ENCODE measurements at regions not wholly inside any gene's neighbourhood (a gene's known extent, or its start where the extent isn't known, plus 50 kb on each side); places are given as distances from the start of the nearest gene placed in this dataset.

GRCh38 chr5:167472566-167473108 lies 818.8 kb upstream of the WWC1 start:
- TF ChIP-seq, protein P1, sequence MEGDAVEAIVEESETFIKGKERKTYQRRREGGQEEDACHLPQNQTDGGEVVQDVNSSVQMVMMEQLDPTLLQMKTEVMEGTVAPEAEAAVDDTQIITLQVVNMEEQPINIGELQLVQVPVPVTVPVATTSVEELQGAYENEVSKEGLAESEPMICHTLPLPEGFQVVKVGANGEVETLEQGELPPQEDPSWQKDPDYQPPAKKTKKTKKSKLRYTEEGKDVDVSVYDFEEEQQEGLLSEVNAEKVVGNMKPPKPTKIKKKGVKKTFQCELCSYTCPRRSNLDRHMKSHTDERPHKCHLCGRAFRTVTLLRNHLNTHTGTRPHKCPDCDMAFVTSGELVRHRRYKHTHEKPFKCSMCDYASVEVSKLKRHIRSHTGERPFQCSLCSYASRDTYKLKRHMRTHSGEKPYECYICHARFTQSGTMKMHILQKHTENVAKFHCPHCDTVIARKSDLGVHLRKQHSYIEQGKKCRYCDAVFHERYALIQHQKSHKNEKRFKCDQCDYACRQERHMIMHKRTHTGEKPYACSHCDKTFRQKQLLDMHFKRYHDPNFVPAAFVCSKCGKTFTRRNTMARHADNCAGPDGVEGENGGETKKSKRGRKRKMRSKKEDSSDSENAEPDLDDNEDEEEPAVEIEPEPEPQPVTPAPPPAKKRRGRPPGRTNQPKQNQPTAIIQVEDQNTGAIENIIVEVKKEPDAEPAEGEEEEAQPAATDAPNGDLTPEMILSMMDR (IDR thresholded peaks at IDR 0.05) = no peak
- no peak for TF ChIP-seq ZFX (IDR thresholded peaks at IDR 0.05; ENCODE audit: borderline replicate concordance)
- H3K27ac ChIP-seq = no peak overlapping the region

DNA sequence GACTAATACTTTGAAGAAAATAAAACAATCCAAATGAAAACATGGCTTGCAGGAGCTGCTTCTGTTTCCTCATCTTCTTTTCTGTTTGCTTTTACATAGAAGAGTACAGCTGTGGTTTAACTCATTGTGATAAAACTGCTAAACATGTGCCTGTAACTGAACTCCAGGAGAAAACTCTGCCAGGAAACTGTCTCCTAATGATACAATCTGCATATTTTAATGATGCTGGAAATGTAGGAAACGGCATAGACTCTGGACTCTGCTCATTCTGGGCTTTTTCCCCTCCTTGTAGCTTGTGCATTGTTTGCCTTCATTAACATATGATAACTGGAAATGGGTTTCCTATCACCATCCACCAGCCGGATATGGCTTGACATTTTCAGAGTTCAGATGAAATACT lies 813.3 kb upstream of the WWC1 start:
- no peak overlapping the region for H3K27ac ChIP-seq

GRCh38 chr5:167479779-167480178 lies 811.7 kb upstream of the WWC1 start:
- H3K27ac ChIP-seq = no peak overlapping the region
- TF ChIP-seq ZFX (IDR thresholded peaks at IDR 0.05; ENCODE audit: borderline replicate concordance) = no peak
- TF ChIP-seq, protein P1 (IDR thresholded peaks at IDR 0.05) = no peak

More for the DNA sequence above, 813.3 kb upstream of the WWC1 start:
- TF ChIP-seq, protein P1 (IDR thresholded peaks at IDR 0.05) = no peak
- no peak for TF ChIP-seq ZFX (IDR thresholded peaks at IDR 0.05; ENCODE audit: borderline replicate concordance)

- no peak overlapping the region for H3K27ac ChIP-seq
- TF ChIP-seq, protein P1 (IDR thresholded peaks at IDR 0.05) = no peak
- no peak for TF ChIP-seq ZFX (IDR thresholded peaks at IDR 0.05; ENCODE audit: borderline replicate concordance)
Observed at GRCh38 chr5:167481345-167481744, 810.1 kb upstream of the WWC1 start.

DNA sequence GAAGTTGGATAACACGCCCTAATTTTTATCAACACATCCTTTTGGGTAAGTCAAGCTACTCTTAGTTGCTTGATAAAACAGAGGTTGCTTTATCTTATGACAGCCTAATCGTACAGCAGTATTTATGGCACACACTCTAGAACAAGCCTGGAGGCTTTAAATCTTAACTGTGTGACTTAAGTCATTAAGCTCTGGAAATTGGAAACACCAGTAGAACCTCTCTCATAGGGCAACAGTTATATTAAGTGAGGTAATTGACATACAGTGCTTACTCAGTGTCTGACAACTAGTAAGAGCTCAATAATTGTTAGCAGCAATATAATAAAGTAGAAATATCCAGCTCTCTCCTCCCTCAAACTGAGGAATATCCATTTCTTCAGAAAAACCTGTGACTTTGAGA lies 808.9 kb upstream of the WWC1 start:
- no peak overlapping the region for H3K27ac ChIP-seq
- TF ChIP-seq ZFX (IDR thresholded peaks at IDR 0.05; ENCODE audit: borderline replicate concordance) = no peak
- TF ChIP-seq, protein P1 (IDR thresholded peaks at IDR 0.05) = no peak

- H3K27ac ChIP-seq = no peak overlapping the region
- TF ChIP-seq, protein P1 (IDR thresholded peaks at IDR 0.05) = no peak
- no peak for TF ChIP-seq ZFX (IDR thresholded peaks at IDR 0.05; ENCODE audit: borderline replicate concordance)
Observed at GRCh38 chr5:167485061-167485774, 806.2 kb upstream of the WWC1 start.

DNA sequence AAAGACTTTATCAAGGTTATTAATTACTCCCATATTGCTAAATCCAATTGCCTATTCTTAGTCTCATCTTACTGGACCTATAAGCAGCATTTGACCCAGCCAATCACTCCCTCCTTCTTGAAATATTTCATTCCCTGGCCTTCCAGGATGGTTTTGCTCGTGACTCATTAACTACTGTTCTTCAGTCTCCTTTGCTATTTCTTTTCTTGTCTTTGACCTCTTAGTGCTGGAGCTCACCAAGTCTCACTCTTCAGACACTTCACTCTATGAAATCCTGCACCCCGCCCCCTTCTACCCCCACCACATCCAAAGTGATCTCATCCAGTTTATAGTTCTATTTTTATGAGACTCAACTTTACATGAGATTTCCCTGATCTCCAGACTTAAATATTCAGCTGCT lies 803.1 kb upstream of the WWC1 start:
- no peak overlapping the region for H3K27ac ChIP-seq
- no peak for TF ChIP-seq ZFX (IDR thresholded peaks at IDR 0.05; ENCODE audit: borderline replicate concordance)
- TF ChIP-seq, protein P1 (IDR thresholded peaks at IDR 0.05) = no peak
